CD4-positive, alpha-beta T cell treated with Interleukin-21 for 1 hour (primary cell): ENCODE measurements at regions not wholly inside any gene's neighbourhood (a gene's known extent, or its start where the extent isn't known, plus 50 kb on each side); places are given as distances from the start of the nearest gene placed in this dataset.

Source experiments
- DNase-seq: peaks from one replicate; pipeline ENCODE4 v3.0.0-alpha.2; 2020

DNA sequence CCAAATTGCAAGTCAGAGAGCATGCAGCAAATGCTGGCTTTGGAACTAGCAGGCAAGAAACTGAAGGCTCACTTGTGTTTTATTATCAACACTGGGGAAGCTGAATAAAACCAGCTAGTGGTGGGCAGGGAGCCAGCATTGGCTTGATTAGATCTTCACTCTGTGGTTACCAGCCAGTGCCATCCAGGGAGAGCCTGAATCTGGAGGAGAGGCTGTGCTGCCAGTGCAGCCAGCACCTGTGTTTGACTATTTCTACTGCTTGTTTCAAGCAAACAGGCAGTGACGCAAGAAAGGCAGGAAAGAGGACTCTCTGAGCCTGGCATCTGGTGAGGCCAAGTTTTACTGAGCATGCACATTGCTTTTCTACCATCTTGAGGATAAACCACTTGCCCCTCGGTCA, 247.0 kb downstream of the PHLDA1 start:
- no peak for DNase-seq

DNA sequence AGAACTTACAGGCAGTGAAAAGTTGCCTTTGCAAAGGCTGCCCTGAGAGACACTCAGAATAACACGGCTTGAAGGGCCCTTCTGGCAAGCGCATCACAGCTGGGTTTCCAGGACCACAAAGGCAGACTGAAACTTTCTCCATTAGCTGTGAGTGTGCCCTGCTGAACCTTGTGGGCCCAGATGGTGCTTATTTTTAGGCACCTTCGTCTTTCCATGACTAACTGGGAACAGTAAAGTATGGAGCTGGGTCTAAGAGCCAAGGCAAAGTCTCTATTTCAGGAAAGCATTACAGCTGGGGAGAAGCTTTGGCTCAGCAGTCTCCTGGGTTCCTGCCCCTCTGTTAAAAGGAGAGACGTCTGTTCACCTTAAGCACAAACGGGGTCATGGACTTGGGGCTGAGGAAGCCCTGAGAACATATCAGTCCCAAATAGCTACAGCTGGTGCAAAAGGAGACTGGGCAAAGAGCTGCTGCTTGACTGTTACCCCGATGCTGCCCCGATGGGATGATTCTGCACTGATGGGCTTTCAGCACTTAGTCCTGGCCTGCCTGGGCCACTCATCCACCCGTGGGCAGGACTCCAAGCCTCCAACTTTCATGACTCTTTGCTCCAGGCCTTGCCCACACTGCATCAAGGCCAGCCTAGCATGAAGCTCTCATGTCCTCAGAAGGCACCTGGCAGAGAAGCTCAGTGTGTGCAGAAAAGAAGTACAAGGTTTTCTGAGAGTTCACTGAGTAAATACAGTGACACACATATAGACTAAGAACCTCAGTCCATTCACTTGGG, 248.3 kb downstream of the PHLDA1 start:
- DNase-seq = no peak

DNA sequence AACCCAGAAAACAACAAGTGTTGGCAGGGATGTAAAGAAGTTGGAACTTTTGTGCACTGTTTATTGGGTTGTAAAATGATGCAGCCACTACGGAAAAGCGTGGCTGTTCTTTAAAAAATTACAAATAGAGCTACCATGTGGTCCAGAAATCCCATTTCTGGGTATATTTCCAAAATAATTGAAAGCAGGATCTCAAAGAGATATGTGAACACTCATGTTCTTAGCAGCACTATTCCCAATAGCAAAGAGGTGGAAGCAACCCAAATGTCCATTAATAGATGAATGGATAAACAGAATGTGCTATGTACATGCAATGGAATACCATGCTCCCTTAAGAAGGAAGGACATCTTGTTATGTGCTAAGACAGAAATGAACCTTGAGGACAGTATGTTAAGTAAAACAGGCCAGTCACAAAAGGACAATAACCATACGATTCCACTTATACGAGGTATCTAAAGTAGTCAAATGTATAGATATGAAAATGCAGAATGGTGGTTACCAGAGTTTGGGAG, 249.5 kb downstream of the PHLDA1 start:
- no peak for DNase-seq

DNA sequence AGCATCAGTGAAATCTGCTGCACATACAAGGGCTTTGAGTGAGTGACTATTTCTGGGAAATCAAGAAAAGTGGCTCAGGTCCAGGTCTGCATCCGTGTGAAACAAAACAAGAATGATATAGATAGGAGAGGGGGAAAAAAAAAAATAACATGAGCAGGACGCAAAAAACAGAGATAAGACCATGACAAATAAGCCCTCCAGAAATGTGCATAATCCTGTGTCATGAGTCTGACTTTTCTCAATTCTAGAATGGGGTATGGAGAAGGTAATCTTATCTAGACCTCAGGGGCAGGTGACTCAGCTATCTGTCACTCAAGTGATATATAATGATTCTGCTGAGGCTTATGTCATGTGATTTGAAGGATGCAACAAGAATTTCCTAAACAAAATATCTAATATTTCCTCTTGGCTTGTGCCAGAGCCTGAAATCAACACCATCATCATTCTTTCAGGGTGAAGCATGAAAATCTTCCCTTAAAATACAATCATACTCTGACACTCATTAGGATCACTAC, 250.0 kb downstream of the PHLDA1 start:
- no peak for DNase-seq

DNA sequence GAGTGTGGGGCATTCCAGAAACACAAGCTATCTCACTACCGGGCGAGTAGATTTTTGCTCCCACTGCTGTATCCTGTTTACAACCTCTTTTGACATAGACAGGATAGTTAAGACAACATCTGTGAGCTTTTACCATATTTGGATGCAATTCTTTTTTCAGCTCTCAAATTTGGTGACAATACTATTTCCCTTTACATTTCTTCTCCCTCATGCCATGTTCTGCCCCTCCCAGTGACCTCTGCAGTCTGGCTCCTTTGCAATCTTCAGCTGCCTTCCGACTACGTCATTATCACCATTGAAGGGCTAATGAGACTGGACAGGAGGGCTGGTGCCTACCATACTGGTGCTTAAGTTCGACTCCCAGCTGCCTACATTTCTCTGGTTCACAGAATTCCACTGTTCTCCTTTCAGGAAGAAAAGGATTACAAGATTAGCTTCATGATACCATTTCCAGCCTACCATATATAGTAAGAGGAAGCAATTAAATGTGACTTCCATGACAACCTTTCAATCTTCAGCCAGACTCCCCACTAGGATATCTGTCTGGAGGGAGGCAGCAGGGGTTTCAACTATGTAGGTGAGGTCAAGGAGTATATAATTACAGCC, 251.6 kb downstream of the PHLDA1 start:
- no peak for DNase-seq

DNA sequence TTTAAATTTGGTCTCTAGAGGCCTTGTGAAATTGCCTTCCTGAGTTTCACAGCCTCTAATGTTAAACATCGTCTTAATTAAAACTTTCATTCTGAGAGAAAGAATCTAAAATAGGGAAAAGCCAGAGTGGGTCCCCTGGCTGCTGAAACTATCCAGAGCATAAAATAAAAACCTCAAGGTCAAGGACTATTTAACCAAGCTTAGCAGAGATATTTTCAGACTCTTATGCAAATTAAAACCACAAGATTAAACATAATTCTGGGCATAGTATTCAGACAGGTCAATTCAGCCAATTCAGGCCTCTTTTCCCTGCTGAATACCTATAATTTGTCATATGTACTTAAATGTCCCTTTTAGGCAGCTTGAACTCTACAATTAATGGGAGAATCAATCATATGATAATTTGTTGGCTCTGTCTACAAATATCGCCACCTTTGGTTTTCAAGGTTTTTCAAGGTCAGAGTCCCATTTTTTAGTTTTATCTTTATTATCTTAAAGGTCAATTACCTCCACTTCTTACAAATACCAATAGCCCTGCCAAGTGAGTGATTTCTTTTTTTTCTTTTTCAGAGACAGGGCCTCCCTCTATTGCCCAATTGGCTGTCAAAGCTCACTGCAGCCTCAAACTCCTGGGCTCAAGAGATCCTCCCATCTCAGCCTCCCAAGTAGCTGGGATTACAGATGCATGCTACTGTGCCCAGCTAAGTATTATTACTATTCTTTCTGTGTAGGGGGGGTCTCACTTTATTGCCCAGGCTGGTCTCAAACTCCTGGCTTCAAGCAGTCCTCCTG, 257.1 kb downstream of the PHLDA1 start:
- no peak for DNase-seq

DNA sequence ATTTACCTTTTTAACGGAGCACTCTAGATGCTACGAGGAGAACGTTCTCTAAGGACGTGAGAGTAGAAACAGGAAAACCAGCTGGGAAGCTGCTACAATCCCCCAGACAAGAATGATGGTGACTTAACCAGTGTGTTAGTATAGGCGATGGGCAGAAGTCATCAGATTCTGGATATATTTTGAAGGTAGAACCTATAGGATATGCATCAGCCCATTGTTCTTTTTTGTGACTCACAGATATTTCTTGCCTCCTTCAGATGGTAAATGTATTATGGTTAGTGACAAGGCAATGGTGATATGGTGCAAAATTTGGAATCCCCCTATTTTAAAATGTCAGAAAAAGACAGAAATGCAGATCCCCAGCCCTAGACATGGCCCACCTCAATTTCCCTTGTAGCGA, 258.2 kb downstream of the PHLDA1 start:
- DNase-seq = no peak

DNA sequence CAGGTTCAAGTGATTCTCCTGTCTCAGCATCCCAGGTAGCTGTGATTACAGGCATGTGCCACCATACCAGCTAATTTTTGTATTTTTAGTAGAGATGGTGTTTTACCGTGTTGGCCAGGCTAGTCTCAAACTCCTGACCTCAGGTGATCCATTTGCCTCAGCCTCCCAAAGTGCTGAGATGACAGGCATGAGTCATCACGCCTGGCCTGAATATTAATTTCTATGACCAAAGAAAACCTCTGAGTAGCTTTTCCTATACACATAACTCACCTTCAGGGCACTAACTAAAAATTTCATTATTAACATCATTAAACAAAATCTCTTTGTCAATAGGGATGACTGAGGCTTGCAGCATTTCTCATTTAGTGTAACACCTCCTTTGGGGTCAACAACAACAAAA, 259.6 kb upstream of the KRR1 start:
- DNase-seq = no peak

DNA sequence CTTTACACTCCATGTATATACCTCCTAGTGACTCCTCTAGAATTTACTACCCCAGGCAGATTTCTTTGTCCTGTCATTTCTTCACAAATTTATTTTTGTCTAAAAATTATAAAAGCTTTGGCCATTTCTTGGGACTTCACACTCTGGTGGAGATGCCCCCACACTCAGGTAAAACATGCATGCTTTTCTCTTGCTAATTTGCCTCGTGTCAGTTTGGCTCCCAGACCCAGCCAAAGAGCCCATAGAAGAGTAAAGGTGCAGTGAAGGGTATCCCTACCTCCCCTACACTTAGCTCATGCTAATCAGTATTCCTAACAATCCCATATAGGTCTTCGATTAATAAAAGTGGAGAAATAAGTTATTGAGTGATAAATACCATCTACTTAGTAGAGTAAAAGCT, 256.5 kb upstream of the KRR1 start:
- no peak for DNase-seq

DNA sequence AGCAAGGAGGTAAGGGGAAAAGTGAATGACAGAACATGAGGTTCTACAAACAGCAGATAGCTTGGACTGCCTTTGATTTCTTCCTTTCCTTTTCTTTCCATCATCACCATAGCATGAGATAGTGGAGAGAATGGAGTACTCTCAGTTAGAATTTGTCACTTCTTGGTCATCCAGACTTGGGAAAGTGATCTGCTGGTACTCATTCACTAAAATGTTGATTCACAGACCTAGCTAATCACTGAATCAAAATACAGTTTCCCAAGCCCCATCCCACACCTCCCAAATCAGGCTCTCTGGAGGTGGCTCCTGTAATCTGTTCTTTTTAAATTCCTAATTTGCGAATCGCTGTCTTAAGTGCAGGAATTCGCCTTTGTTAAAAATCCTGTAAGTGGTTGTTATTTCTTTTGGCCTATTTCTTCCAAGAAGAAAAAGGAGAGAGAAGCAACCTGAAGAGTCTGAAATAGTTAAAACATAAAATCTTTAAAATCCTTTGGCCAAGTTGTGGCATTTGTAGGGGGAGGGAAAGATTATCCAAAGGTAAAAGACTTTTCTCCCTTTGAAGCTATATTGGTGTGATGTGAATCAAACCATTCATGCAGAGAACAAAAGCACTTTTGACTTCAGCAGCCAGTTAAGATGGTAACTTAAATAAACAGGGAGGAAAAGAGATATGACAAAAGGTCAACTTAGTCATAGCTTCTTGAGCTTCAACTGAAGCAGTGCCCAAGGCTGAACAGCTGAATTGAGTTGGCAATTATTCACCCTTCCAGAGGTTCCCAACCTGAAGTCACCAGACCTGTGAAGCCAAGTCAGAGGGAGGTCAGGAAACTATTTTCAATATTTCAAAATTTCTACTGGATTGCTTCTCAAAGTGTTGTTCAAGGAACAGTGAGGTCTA, 255.1 kb upstream of the KRR1 start:
- DNase-seq = no peak

DNA sequence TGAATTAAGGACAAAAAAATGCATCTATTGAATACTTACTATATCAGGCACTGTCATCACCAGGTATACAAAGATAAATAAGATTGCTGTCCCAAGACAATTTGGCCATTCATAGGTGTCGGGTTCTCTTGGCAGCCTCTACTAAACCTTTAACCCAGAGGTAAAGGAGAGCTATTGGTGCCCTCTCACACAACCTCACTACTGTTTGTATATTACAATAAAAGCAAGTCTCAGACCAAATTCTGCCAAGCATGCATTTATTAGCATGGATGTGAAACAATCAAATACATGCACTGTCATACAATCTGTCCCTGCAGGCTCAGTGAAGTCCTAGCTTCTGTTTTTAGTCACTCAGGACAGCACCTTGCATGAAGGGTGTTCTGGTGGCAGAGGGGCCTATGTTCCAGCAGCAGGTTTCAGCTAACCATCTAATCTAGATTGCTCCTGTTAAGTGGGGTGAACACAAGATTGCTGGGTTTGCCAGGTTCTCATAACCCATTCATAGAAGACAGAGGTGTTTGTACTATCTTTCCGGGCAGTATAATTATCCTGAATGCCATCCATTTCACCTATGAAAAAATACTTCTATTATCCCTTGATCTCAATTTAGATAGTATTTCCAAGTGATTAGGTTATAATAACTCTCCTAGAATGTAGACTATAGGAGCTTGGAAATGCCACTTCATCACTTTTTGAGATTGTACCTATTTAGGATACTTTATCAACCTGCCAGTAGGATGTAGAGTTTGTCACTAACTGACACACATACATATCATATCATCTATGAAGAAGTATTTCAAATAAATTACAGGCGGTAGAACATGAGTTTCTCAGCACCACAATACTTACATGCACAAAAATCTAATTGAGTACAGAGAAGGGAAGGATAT, 254.0 kb upstream of the KRR1 start:
- no peak for DNase-seq

DNA sequence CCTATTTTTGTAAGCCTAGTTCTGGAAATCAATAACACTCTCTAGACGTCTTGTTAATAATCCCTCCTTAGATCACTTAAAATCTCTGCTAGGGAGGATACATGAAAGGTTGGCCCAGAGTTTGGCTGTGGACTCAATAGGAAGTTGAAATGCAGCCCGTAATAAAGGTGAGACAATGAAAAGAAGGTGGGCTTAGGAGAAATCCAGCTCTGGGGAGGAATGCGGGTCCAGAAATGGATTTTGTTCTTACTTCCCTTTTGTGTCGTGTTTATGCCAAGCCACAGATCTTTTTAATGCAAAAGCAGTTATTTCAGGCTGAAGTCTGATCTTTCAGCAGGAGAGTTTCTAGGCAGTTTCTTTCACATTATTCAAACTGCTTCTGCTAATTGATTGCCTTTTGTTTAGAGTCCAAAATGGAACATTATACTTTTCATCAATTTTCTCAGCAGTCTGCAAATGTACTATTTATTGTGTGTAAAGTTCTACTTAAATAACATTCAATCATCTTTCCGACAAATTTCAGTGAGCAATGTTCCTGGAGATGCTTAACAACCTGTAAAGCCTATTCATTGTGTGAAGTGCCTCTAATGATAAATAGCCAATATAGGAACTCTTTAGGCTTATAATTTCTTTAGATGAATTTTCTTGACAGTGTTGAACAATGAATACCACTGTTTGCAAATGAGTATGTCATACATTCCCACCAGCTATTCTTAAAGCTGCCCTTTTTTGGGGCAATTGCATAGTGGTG, 252.9 kb upstream of the KRR1 start:
- no peak for DNase-seq

DNA sequence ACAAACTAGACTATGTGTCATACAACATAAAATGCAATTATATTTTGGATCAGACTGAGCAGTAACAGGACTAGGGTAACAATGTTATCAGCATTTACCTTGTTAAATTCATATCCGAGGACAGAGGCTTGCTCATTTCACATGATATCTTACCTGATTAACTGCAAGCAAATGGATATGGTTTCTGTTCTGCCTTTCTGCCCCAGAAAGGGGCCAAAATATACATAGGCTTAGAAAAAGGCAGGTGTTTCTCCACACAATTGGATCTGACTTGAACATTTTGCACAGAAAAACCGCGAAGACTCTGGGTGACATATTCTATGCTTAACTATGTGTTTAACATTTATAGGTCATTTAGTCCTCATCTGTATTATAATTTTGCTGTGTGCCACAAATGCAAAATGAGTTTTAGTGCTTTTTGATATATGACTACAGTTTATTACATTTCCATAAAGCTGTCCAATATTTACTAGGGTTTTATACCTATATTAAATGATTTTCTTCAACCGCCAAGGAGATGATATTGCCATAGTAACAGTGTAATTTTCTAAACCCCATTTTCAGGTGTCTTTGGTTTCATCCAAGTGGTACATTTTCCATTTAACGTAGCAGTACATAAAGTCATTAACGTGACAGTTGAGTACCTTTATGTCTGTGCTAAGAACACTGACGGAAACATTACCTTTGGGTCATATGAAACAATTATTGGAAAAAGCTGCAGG, 249.3 kb upstream of the KRR1 start:
- DNase-seq = no peak

DNA sequence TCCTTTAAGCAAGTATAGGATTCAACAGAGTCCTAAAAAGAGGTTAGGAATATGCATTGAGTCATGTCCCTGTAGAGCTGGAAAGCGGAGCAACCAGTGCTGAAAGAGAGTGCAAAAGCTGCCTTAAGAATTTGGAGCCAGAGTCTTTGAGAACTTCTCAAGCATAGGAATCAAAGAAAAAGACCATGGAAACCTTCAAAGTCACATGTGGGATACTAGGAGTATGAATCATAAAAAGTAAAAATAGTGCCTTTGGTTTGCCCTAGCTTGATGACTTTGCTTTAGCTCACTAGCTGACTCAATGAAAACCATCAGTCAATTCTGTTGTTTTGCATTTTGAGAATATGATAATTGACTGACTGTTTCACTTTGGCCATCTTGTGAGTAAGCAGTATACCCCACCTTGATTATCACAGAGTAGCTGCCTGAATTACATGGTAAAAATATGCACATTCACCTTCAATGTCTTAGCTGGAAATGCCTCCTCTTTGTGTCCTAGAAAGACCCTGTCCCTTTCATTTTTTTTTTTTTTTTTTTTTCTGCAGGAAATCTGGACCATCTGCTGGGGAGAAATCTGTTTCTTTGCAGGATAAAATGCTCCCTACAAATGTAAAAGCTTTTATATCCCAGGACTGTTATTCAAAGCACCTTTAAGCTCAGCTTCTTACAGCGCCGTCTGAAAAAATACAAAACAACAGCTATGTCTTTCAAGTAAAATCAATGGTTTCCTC, 248.6 kb upstream of the KRR1 start:
- DNase-seq = no peak

DNA sequence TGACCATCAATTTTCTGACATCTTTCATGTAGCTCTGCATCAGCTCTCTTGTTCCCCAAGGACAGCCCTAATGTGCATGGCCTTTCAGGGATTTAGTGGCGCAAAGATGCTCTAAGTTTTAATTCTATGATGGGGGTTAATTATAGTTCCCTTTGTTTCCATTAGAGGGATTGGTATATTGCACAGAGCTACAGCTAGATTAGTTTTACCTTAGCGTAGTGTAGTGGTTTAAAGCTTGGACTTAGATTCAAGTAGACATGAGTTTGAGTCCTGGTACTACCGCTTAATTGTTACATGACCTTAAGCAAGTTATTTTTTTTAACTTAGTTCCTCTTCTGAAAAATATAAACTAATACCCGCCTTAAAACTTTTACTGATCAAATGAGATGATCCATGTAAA, 247.8 kb upstream of the KRR1 start:
- DNase-seq = no peak

DNA sequence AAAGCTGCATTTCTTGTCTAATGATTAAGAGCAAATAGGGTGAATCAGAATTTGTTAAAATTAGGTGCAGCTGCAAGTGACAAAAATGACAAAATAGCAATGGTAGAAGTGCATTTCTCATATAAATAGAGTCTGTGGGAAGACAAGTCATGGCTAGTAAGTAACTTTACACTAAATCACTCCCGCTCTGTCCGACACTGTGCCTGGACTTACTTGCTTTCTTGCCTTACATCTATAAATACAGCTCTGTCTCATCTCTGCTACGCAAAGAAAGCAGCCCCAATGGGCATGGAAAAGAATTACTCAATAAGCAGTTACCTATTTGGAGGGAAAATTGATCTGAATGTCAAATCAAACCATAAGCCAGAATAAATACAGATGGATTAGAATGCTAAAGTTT, 245.4 kb upstream of the KRR1 start:
- DNase-seq = no peak

DNA sequence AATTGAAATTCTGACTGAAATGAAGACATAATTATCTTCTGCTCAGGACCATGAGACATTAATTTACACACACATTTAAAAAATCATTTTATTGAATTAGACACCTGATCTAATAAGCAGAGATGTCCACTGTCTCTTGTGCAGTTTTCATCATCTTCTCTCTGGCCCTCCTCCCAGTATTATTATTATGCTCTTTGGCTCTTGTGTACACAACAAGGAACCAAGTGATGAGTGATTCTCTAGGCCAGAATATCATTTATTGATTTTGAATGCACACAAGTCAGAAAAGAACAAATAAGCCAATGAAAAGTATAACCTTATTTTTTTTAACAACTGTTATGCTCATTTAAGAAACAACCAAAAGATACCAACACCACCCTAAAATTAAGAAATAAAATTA, 244.7 kb upstream of the KRR1 start:
- DNase-seq = no peak

DNA sequence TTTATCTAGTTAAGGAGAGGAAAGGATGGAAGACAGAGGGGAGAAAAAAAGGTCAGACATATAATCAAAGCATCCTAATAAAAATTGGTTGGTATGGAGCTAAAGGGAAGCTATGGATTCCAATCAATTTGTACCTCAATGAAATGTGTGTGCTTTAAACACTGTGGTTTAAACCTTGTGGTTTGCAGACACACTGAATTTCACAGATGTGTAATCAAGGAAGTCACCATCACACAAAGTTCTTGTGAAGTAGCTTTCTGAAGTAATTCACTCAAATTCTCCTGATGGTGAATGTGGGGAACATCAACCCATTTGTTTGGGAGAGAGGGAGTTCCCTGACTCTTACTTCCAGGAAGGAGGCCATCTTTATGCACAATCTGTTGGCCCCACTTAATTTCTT, 243.3 kb upstream of the KRR1 start:
- DNase-seq = peak; percentile 1

DNA sequence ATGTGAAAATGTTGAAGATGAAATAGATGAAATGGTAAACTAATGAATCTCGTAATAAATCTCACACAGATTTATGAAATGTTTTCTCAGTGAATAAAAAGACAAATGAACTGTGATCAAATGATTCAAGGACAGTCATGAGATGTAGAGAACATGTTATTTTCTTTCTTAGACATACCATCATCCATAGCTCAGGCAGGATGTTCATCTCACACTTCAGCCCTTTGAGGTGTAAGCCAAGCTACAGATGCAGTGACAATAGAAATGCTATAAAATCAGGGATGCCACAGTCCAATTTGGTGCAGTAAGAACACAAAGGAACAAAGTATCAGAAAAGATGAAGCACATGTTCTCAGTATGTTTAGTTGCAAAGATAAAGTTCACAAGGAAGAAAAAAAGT, 242.7 kb upstream of the KRR1 start:
- no peak for DNase-seq
